RCC 7860 (cell line): ENCODE measurements at regions not wholly inside any gene's neighbourhood (a gene's known extent, or its start where the extent isn't known, plus 50 kb on each side); places are given as distances from the start of the nearest gene placed in this dataset.
A peak's percentile ranks its signal among the peaks of the same experiment; 100 is the strongest.
"Not testable (repeated sequence)": the region's sequence is repeated elsewhere in the genome, so short reads cannot be mapped to it uniquely, and the experiment has no call there.

Experiments used
- DNase-seq: peaks from one replicate; pipeline ENCODE4 v3.0.0-alpha.2; 2015; ENCODE audit warnings: low spot score
- FAIRE-seq: peaks from 2 replicates; lab custom pipeline; 2012; peaks lifted over from hg19 to GRCh38; lab: Jason Lieb, UNC

DNA sequence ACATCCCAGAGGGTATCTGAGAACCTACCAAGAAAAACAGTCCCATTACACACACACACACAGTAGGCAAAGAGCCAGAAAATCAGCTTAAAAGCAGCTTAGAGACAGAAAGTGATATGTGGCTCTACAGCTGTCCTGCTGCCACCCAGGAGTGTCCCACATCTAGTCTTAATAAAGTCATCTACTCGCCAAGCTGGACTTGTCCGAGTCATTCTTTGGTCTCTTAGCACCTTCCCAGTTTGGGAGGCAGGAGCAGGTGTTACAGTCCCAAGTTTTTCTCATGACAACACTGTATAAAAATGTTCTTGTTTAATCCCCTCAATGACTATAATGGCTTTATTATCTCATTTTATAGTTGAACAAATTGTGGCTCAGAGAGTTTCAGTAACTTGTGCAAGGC, 252.5 kb upstream of the CASK start:
- DNase-seq (no peak), FAIRE-seq (no peak)

DNA sequence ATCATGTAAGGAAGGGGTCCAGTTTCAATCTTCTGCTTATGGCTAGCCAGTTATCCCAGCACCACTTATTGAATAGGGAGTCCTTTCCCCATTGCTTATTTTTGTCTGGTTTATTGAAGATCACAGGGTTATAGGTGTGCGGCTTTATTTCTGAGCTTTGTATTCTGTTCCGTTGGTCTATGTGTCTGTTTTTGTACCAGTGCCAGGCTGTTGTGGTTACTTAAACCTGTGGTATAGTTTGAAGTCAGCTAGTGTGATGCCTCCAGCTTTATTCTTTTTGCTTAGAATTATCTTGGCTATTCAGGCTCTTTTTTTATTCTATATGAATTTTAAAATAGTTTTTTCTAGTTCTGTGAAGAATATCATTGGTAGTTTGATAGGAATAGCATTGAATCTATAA, 234.6 kb upstream of the CASK start:
- not testable (repeated sequence) for FAIRE-seq

DNA sequence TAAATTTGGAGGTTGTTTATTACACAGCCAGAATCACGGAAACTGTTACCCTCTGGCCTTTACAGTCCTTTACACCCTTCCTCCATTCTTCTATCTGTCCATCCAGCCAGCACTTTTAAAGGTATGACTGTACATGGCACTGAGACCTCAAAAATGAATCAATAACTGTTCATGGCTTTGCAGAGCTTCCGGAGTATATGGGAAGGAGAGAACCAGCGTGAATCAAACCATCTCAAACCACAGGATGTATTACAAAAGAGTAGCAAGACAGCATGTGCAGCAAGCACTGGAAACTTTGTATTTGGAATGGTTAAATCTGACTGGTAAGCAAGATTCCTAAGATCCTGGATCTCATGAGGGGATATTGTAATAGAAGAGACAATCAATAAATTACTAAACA, 228.5 kb upstream of the CASK start:
- no peak for DNase-seq
- FAIRE-seq = no peak

More for the DNA sequence above, 234.6 kb upstream of the CASK start:
- DNase-seq = not testable (repeated sequence)

DNA sequence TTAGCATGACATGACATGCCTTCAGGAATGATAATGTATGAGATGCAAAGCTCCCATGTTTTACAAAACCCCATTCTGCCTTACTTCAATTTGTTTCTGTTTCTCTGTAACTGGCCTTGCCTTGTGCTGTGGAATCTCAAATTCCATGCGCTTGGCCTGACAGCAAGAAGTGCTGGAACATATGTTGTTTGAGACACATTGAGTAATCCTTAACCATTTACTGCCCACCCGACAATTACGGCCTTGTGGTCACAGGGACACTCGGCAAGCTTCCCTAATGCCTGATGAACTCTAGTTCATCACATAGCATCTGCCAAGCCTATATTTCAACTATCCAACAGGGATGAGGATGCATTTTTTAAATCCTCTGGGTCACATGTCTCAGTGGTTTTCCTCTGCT, 226.4 kb upstream of the CASK start:
- DNase-seq (no peak), FAIRE-seq (no peak)

DNA sequence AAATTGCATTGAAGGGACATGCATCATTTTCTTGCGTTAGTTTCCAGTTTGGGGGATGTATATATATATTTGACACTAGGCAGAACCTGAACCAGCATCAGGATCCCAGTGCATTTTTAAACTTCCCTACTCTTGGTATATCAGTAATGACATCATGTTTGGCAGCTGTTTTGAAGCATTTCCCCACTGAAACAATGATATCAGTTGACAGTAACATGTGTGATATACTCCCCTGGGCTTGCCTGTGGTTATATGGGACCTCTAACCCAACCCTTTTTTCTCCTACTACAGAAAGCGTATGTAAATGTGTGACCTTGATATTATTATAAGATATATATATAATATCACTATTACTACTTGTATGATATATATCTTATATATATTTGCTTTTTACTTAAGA, 225.9 kb upstream of the CASK start:
- DNase-seq (no peak), FAIRE-seq (no peak)

DNA sequence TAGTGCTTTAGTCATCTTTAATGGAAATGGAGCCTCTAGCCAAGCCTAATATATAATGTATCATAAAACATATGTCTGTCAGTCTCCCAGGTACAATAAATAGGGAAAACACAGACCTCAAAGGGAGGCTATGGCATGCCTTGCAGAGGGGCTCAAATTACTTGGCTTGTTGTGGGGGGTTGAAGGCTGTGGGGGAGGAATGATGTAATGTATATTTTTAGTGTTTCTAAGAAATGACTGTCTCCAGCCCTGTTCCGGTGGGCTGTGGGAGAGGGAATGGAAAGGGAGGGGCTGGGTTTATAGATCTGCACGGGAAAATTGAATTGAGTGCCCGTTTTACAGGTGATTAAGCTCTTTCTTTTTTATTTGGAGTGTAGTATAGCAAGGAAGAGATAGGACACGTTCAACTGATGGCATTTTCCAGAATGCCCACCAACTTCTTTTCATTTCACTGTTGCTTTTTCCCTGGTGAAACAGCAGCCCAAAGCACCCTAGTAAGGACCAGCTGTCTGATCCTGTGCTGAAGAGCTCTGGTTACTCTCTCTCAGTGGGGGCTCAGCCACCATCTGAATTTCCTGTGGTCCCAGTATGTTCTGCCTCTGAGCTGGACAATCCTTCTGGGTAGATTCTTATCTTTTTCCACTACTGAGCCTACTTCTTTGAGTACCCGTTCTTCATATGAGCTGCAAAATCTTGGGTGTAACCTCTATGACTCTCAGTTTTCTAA, 220.7 kb upstream of the CASK start:
- DNase-seq = no peak

DNA sequence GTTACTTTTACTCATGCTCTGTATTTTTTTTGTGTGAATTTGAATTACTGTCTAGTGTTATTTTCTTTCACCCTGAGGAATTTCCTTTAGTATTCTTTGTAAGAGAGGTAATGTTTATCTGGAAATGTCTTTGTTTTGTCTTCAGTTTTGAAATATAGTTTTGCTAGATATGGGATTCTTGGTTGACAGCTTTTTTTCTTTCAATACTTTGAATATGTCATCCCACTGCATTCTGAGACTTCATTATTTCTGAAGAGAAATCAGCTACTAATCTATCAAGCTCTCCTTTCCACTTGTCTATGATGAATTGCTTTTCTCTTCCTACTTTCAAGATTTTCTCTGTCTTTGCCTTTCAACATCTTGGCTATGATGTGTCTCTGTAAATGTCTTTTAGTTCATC, 217.0 kb upstream of the CASK start:
- DNase-seq = no peak
- peak; percentile 32 for FAIRE-seq

More for the DNA sequence above, 220.7 kb upstream of the CASK start:
- no peak for FAIRE-seq

DNA sequence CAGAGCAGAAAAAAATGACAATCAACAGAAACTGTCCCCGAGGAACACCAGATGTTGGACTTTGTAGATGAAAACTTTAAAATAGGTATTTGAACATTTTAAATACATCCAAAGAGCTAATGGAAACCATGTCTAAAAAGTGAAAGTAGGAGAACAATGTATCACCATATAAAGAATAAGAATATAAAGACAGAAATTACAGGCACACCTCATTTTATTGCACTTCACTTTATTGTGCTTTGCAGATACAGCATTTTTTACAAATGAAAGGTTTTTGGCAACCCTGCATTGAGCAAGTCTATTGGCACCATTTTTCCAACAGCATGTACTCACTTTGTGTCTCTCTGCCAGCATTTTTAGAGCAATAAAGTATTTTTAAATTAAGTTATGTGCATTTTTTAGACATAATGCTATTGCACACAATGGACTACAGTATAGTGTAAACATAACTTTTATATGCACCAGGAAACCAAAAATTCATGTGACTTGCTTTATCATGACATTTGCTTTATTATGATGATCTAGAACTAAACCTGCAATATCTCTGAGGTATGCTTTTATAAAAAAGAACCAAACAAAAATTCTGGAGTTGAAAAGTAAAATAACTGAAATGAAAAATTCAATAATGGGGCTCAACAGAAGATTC, 212.4 kb upstream of the CASK start:
- no peak for FAIRE-seq
- no peak for DNase-seq

DNA sequence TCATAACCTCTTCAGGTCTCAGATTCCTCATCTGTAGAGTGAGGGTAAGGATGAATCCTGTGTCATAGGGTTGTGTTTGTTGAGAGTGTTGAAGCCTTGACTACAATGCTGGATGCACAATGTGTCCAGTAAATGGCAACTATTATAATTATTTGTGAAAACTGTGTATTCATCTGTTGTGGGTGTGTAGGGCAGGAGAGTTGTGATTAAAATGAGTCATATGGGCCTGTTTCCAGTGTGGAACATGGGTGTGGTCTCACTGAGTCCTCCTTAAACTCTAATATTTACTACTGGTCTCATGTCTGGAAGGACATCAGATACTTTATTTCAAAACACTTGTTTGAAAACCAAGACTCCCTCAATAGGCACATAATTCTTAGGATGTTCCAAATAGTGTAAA, 208.5 kb upstream of the CASK start:
- FAIRE-seq = no peak
- no peak for DNase-seq

DNA sequence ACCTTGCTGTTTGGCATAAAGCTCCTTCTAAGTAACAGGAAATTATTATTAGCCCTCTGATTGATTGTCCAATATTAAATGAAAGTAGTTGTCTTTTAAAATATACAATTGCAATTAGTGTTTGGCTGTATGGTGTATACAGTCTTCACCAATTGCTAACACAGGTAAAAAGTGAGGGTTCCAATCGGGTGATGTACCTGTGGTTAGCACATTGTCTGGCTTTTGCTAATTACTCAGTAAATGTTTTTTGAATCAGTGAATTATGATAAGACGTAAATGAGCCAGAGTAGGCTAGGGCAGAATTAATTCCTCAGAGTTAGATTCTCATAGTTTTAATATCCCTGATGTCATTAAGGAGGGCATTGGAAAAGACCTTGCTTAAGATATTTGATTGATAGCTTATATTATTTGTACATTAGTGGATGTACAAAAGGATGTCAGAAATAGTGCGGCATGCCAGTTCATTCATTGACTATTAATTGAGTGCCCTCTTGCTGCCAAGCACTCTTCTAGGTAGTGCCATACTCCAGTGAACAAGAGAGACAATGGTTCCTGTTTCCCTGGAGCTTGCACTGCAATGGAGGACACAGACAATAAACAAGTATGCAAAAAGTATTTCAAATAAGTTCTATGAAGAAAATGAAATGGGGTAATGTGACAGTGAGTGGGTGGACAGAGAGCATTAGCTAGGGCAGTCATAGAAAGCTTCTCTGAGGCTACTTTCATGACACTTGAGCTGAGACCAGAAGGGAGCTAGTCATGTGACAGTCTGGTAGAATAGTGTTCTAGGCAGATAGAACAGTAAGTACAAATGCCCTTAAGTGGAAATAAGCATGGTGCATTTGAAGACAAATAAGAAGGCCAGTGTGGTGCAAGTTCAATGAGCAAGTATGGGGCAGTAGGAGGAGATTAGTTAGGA, 205.9 kb upstream of the CASK start:
- no peak for DNase-seq
- FAIRE-seq = no peak

DNA sequence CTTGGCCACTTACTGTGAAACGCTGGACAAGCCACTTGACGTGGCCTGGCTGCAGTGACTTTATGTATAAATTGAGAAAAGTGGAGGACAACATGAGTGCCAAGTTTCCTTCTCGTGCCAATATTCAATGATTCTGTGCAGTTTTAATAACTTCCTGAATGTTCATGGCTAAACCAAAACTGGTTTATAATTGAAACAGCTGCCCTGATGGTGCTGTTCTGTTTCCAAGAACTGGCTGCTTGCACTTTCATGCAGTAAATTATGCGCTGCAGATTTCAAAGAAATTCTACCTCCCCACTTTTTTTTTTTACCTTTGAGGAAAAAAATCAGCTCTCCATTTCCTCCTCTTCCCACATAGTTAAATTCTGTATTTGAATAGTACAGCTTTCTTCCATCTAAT, 205.2 kb upstream of the CASK start:
- no peak for FAIRE-seq
- no peak for DNase-seq

DNA sequence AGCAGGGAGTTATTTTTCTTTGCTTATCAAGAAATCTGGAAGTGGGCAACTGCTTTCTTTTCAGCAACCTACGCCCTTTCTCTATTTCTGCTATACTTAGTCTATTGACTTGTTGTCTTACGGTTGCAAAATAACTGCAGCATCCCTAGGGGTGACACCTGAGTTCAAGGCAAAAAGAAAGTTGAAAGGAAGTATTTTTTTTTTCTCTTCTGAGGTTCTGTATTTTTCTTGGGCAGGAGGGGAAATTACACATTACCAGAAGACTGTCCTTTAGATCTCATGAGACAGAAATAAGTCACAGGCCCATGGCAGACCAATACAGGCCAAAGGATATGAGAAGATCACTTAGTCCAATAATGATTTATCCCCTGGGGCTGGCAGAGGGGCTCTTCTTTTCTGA, 204.7 kb upstream of the CASK start:
- no peak for FAIRE-seq
- no peak for DNase-seq

DNA sequence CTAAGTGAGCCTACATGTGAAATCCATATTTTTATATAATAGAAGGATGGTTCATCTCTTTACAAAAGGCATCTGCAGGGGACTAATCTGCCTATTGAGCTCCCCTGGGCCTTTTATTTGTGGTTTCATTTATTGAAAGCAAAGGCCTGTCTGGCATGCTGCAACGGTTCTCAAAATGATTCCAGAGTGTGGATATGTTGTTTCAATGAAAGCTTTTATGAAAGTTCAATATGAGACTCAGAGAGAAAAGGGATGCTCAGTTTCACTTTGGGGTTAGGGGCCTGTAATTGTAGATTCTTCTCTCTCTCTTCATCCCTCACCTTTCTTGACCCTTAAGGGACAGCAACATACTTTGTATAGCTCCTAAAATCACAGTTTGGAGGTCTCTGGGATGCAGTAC, 204.2 kb upstream of the CASK start:
- DNase-seq (no peak), FAIRE-seq (no peak)

DNA sequence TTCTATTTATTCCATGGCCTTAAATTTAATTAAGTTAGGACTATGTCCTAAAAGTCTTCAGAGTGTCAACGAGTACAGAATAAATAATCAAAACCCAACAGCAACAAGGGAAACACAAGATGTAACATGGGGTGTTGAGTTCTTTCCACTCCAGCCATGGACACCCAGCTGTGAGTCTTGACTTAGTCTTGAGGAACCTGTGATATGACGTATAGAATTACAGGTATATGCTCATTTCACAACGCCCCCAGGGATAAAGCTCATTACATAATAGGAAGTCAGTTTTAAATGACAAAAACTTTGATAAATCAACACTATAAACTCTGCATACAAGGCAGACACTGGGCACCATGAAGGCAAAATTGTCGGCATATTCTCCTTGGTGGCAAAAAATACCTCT, 200.0 kb upstream of the CASK start:
- FAIRE-seq (no peak), DNase-seq (no peak)

DNA sequence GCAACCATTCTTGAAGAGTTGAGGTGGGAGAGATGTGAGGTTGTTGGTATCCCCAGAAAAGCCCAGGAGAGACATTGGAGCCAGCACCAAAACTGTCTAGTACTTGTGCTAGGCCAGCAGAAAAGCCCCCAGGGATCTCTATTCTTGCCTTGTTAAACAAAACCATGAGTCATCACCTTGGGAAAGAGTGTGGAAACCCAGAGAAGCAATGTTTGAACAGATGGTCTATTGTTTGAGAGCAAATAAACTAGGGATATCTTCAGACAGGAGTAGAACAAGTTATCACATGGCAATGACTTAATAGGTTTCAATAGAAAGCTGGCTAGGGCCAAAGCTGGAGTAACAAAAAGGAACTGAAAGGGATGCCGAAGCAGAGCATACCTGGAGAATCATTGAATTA, 195.7 kb upstream of the CASK start:
- FAIRE-seq (peak; percentile 50), DNase-seq (peak; percentile 42)

DNA sequence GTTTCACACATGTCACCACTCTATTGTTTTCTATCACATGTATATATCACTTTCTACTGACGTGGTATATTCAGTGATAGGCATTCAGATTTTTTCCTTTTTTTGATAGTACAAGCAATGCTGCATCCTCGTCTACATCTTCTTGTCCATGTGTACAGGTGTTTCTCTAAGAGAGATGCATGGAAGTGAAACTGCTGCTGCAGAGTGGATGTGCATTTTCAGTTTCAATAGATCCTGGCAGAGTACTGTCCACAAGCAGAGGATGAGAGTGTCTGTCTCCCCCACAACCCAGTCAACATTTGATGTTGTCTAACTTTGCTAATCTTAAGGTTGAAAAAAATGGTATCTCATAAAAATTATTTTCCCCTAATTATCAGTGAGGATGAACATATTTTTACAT, 194.0 kb upstream of the CASK start:
- FAIRE-seq (no peak), DNase-seq (no peak)

DNA sequence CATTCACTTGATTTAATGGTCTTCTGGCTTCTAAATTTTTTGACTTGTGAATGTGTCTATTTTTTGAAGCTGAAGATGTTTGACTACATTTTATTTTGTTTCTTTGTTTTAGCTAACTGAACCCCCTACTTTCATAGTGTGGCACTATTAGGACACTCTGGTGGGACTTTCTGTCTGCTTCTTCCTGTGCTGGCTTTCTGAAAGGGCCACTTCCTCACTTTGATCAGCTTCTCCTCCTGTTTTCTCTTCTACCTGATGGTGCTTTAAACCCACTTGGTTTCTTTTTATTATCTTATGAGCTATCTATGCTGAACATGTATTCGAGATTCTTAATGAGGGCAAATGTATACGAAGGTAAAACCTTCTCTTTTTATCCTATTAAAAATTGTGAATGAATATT, 186.1 kb upstream of the CASK start:
- no peak for FAIRE-seq

DNA sequence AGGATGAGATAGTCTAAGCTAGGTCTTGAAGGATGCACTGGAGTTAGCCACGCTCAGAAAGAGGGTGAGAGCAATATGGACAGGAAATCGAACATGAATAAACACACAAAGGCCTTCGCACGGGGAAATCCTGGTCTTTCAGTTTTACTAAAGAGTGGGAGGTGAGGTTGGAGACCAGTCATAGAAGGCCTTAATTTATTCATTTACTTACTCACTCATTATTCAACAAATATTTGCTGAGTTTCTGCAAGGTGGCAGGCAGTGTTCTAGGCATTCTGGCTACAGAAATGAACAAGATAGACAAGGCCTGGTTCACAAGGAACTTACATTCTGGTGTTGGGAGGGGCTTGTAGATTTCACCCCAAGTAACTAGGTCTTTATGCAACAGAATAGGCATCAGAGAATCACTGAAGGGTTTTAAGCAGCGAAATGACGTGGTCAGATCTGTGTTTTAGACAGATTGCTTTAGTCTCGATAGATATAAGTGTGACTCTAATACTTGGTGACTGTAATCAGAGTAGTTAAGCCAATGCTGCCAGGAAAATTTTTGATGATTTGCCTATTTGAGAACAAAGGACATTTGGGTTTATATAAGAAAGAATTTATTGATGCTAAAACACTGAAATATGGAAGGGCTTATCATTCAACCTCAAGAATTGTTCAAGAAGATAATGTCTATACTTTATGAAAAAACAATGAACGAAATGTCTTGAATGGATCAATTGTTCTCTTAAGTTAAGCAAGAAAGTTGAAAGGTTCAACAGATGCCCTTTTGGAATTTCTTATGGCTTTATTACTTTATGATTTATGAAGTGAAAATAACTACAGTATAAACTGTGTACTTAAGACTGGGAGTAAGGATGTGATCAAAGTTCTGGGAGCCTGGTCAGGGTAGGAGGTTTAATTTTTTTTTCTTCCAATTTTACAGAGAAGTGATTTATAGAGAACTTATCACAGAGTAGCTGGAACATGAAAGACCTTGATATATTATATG, 184.4 kb upstream of the CASK start:
- FAIRE-seq (no peak), DNase-seq (no peak)

More for the DNA sequence above, 186.1 kb upstream of the CASK start:
- no peak for DNase-seq

DNA sequence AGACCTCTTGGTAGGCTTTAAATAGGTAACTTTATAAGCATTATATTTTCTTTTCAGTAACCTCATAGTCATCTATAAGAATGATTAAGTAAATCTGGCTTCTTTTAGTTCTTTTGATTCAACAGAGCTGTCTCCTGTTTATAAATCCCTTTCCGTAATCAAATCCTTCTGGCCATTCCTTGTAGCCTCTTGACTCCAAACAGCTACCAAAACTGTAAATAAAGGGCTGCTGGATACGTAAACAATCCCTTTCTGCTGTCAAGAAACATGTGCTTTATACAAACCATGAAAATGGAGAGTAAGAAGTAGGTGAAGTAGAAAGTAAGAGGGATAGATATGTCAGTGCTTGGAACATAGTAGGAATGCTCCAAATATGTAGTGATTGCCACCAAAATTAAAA, 183.2 kb upstream of the CASK start:
- DNase-seq (no peak), FAIRE-seq (no peak)

DNA sequence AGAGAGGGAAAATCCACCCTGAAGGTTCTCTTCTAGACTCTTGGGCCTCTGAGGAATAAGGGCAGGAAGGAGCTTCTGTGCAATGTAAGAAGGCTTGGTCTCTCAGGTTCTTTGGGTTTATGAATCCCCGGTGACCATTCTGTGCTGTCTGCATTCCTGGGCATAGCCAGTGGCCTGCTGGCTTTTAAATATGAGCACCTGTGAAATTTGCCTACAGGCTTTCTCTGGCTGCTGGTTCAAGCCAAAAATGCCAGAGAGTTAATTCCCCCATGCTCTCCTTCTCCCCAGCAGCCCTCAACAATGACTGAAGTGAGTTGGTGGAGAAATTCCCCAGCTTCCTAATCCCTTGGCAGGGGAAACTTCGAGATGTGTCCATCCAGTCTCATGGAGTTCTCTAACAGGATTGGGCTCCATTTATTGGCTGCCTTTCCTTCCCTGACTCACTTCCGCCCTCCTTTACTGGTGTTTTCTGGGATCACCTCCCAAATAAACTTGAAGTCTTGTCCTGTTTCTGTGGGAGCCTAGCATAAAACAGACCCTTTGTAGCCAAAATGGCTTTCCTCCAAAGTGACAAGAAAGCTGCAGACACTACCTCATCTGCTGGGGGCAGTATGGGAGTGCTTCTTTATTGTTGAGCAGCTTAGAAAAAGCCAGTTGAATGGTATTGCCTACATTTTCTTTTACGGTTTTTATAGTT, 179.4 kb upstream of the CASK start:
- FAIRE-seq (no peak), DNase-seq (no peak)
